ENCODE measurements at regions not wholly inside any gene's neighbourhood (a gene's known extent, or its start where the extent isn't known, plus 50 kb on each side); places are given as distances from the start of the nearest gene placed in this dataset.

DNA sequence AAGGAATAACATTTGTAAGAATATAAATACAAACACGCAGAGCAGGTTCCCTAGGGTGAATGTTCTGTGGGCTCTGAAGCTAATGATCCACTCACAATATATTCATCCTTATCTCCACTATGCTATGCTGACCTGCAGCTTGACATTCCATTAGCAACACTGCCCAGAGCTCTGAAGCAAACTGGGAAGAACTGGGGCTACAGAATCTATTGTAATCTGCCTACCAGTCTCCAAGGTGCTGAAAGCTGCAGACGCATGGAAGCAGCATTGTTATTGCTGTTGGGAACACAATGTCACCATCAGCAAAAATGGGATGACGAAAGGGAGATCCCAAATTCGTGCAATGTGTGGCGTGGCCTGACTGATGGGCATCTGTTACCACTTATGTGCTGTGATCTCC, 316.7 kb upstream of the RORA start:
- no TSS peak for BruUV-seq (replicated peaks)
- ChIA-PET CTCF (no interaction called here), POLR2A (ENCODE audit: unreplicated experiment) (no interaction called here)
- Histone ChIP-seq H2AFZ (replicated peaks; ENCODE audit: low read length, poor library complexity) (no peak overlapping the region), H3K36me3 (ENCODE audit: control insufficient read depth, insufficient read depth, low read length) (no peaks in the 10 kb centered on the region), H3K27me3 (ENCODE audit: control insufficient read depth, insufficient read depth, low read length) (no peaks in the 10 kb centered on the region), H3K27ac (ENCODE audit: insufficient read depth, low read length) (no peak overlapping the region), H2AK9ac (replicated peaks; ENCODE audit: low read depth, low read length, poor library complexity) (no peak overlapping the region), H4K91ac (ENCODE audit: insufficient read depth, low read depth, low read length) (no peak overlapping the region), H3K18ac (ENCODE audit: low read depth, low read length) (no peak overlapping the region), H3K56ac (ENCODE audit: extremely low read depth, insufficient read depth, low read length) (no peak overlapping the region), H2BK5ac (ENCODE audit: low read depth, low read length, poor library complexity, severe bottlenecking) (no peak overlapping the region), H3K9ac (ENCODE audit: low read depth, low read length) (no peak overlapping the region), H2BK120ac (ENCODE audit: low read depth, low read length) (no peak overlapping the region), H3K9me3 (ENCODE audit: control insufficient read depth, insufficient read depth, low read length) (no peaks in the 10 kb centered on the region), H2BK15ac (ENCODE audit: low read depth, low read length) (no peak overlapping the region), H4K5ac (ENCODE audit: low read depth, low read length) (no peak overlapping the region), H3K23ac (ENCODE audit: low read depth, low read length) (no peak overlapping the region), H4K8ac (ENCODE audit: low read depth in 2 of 2, low read length in 2 of 2) (no peak overlapping the region), H2AK5ac (ENCODE audit: low read depth, low read length) (no peak overlapping the region), H2BK20ac (ENCODE audit: low read depth, low read length) (no peak overlapping the region), H3K4me3 (ENCODE audit: insufficient read depth, low read depth, low read length) (no peak overlapping the region), H3K4ac (ENCODE audit: low read depth, low read length) (no peak overlapping the region), H3K79me1 (ENCODE audit: low read depth in 1 of 2, low read length in 2 of 2) (no peaks in the 10 kb centered on the region), H3K4me1 (ENCODE audit: control insufficient read depth, insufficient read depth, low read length) (no peaks in the 10 kb centered on the region), H4K20me1 (ENCODE audit: insufficient read depth, low read length) (no peaks in the 10 kb centered on the region), H3K9me1 (ENCODE audit: insufficient read depth, low read length) (no peaks in the 10 kb centered on the region), H3K4me2 (ENCODE audit: low read depth, low read length) (no peak overlapping the region), H3K14ac (replicated peaks; ENCODE audit: low read depth, low read length) (no peak overlapping the region)
- WGBS, 2 experiments (ENCODE audit: extremely low coverage in 2 of 2, insufficient read length in 1 of 2): no CpG with 5 or more reads among the region's 5 CpGs
- DNase-seq (no peak), ATAC-seq (ENCODE audit: low read depth) (no peak)
- TF ChIP-seq RFX5 (IDR thresholded peaks at IDR 0.05; ENCODE audit: low read depth, low read length): no peak
- TF ChIP-seq MAFK (IDR thresholded peaks at IDR 0.05; ENCODE audit: low read depth, low read length): no peak
- TF ChIP-seq CEBPB (IDR thresholded peaks at IDR 0.05; ENCODE audit: low read depth, low read length): no peak
- TF ChIP-seq POLR2A (IDR thresholded peaks at IDR 0.05; ENCODE audit: low read depth, low read length): no peak
- no peak for TF ChIP-seq ELK1 (IDR thresholded peaks at IDR 0.05; ENCODE audit: borderline replicate concordance, low read depth, low read length)
- TF ChIP-seq MAZ (IDR thresholded peaks at IDR 0.05; ENCODE audit: borderline replicate concordance, low read depth, low read length): no peak
- TF ChIP-seq RCOR1 (IDR thresholded peaks at IDR 0.05; ENCODE audit: insufficient replicate concordance, low read length): no peak
- no peak for TF ChIP-seq MXI1 (IDR thresholded peaks at IDR 0.05; ENCODE audit: borderline replicate concordance, low read depth, low read length)
- TF ChIP-seq, protein P1, sequence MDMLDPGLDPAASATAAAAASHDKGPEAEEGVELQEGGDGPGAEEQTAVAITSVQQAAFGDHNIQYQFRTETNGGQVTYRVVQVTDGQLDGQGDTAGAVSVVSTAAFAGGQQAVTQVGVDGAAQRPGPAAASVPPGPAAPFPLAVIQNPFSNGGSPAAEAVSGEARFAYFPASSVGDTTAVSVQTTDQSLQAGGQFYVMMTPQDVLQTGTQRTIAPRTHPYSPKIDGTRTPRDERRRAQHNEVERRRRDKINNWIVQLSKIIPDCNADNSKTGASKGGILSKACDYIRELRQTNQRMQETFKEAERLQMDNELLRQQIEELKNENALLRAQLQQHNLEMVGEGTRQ (IDR thresholded peaks at IDR 0.05; ENCODE audit: low read depth, low read length): no peak
- no peak for TF ChIP-seq NFE2L2 (IDR thresholded peaks at IDR 0.05; ENCODE audit: low read depth, low read length)
- no peak for TF ChIP-seq SMC3 (IDR thresholded peaks at IDR 0.05; ENCODE audit: low read depth, low read length)
- TF ChIP-seq FOS (IDR thresholded peaks at IDR 0.05; ENCODE audit: low read depth, low read length): no peak
- TF ChIP-seq CTCF (conservative IDR thresholded peaks at IDR 0.05; ENCODE audit: low read depth, low read length): no peak
- TF ChIP-seq BHLHE40 (IDR thresholded peaks at IDR 0.05; ENCODE audit: low read depth, low read length): no peak
- TF ChIP-seq CHD1 (IDR thresholded peaks at IDR 0.05; ENCODE audit: low read depth, low read length): no peak
- no peak for TF ChIP-seq RAD21 (IDR thresholded peaks at IDR 0.05; ENCODE audit: low read length)
- in situ Hi-C loops (cut with MboI; ENCODE audit: low sequenced_read_pairs): no loop called here
- dilution Hi-C loops (cut with HindIII; ENCODE audit: low sequenced_read_pairs, unreplicated experiment): no loop called here
- intact Hi-C loops (cut with micrococcal nuclease): no loop called here
